HFFc6 (cell line): ENCODE measurements at regions not wholly inside any gene's neighbourhood (a gene's known extent, or its start where the extent isn't known, plus 50 kb on each side); places are given as distances from the start of the nearest gene placed in this dataset.

Source experiments
- DNase-seq: peaks from one replicate; pipeline ENCODE4 v3.0.0-alpha.2; 2018
- H3K27ac Mint-ChIP-seq: 2 replicates; pipeline ENCODE4 v1.8.0; 2020; ENCODE audit warnings: mild to moderate bottlenecking, mixed read lengths
- H3K27me3 Mint-ChIP-seq: 2 replicates; pipeline ENCODE4 v1.8.0; 2021; ENCODE audit warnings: mild to moderate bottlenecking, moderate library complexity, mixed read lengths; ENCODE audit not compliant: insufficient read depth
- H3K36me3 Mint-ChIP-seq: 2 replicates; pipeline ENCODE4 v1.8.0; 2021; ENCODE audit warnings: low read depth, mixed read lengths
- H3K4me1 Mint-ChIP-seq: 2 replicates; pipeline ENCODE4 v1.8.0; 2020; ENCODE audit warnings: low read depth, mixed read lengths
- H3K4me3 Mint-ChIP-seq: 2 replicates; pipeline ENCODE4 v1.8.0; 2020; ENCODE audit warnings: mild to moderate bottlenecking, moderate library complexity, mixed read lengths
- H3K9me3 Mint-ChIP-seq: 2 replicates; pipeline ENCODE4 v1.8.0; 2020; ENCODE audit warnings: mild to moderate bottlenecking, mixed read lengths
- CTCF ChIP-seq: fragments of 200-600 bp; sonication (generic); IDR thresholded peaks from 2 replicates; pipeline ENCODE4 v1.5.0; 2021; ENCODE audit warnings: antibody characterized with exemption, mild to moderate bottlenecking

DNA sequence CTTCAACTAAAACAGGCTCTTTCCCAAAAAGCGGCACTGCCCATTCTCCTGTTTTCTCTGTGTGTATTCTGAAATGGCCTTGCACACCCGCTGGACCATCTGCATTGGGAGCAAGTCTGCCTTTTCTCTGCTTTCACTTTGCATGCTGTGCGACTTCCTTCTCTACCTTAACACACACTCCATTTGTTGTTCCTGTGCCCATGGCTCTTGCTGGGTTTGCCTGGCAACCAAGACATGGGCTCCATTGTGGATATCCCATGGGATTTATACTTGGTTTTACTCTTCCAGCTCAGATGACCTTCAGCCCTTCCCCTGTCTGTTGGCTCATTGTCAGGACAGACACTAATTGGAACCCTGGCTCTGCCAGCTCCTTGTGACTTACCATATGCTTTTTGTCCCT lies 465.3 kb downstream of the REEP3 start:
- Mint-ChIP-seq H3K27me3 (no peaks in the 10 kb centered on the region), H3K9me3 (peaks cover 46% of the 10 kb centered on the region), H3K4me1 (no peaks in the 10 kb centered on the region), H3K27ac (no peak overlapping the region), H3K4me3 (no peak overlapping the region), H3K36me3 (no peaks in the 10 kb centered on the region)
- DNase-seq: no peak
- TF ChIP-seq CTCF: no peak

DNA sequence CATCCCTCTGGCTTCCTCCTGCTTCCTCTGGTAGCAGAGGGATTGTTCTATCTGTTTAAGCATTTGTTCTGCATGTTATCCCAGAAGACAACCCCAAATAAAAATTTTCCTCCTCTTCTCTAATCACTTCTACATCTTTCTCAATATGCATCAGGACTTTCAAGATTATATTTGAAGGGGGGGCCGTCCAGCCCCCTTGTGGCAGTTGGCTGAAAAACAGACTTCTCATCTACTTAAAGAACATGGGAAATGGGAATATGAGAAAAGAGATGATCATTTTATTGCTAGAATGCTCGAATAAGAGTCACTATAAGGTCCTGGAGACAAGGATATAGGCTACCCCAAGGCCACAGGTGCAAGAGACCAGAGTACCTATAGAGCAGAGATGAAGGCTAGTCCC lies 466.0 kb downstream of the REEP3 start:
- TF ChIP-seq CTCF: no peak
- no peak for DNase-seq
- Mint-ChIP-seq H3K36me3 (no peaks in the 10 kb centered on the region), H3K9me3 (peaks cover 40% of the 10 kb centered on the region), H3K4me3 (no peak overlapping the region), H3K27ac (no peak overlapping the region), H3K27me3 (no peaks in the 10 kb centered on the region), H3K4me1 (no peaks in the 10 kb centered on the region)

- peaks cover 8% of the 10 kb centered on the region for H3K9me3 Mint-ChIP-seq
- H3K27me3 Mint-ChIP-seq: no peaks in the 10 kb centered on the region; the same call in 1 of the 2 replicates
- H3K36me3 Mint-ChIP-seq: no peaks in the 10 kb centered on the region
- no peak for DNase-seq
- no peak overlapping the region for H3K27ac Mint-ChIP-seq
- H3K4me1 Mint-ChIP-seq: no peaks in the 10 kb centered on the region
- TF ChIP-seq CTCF: no peak
- H3K4me3 Mint-ChIP-seq: no peak overlapping the region
These were observed 473.2 kb downstream of the REEP3 start for GRCh38 chr10:63994371-63994770.

DNA sequence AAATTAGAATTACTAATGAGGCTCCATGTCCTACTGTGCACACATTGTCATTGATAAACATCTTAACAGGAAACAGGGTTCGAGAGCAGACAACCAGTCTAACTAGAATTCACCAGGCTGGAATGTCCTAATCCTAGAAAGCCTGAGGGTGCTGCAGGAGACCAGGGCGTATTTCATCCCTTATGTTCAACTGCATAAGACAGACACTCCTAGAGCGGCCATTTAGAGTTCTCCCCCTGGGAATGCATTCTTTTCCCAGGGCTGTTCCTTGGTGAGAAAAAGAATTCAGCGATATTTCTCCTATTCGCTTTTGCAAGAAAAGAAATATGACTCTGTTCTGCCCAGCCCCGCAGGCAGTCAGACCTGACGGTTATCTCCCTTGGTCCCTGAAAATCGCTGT lies 486.0 kb downstream of the REEP3 start:
- Mint-ChIP-seq H3K4me1 (no peaks in the 10 kb centered on the region), H3K4me3 (no peak overlapping the region), H3K27me3 (no peaks in the 10 kb centered on the region), H3K9me3 (peaks cover 23% of the 10 kb centered on the region), H3K36me3 (no peaks in the 10 kb centered on the region), H3K27ac (no peak overlapping the region)
- no peak for DNase-seq
- TF ChIP-seq CTCF: no peak

GRCh38 chr10:64010711-64011110 lies 489.5 kb downstream of the REEP3 start:
- Mint-ChIP-seq H3K27ac (no peak overlapping the region), H3K4me3 (no peak overlapping the region), H3K9me3 (peaks cover 29% of the 10 kb centered on the region), H3K36me3 (no peaks in the 10 kb centered on the region), H3K4me1 (no peaks in the 10 kb centered on the region), H3K27me3 (no peaks in the 10 kb centered on the region)
- TF ChIP-seq CTCF: no peak
- DNase-seq: no peak
